ENCODE measurements at regions not wholly inside any gene's neighbourhood (a gene's known extent, or its start where the extent isn't known, plus 50 kb on each side); places are given as distances from the start of the nearest gene placed in this dataset.

DNA sequence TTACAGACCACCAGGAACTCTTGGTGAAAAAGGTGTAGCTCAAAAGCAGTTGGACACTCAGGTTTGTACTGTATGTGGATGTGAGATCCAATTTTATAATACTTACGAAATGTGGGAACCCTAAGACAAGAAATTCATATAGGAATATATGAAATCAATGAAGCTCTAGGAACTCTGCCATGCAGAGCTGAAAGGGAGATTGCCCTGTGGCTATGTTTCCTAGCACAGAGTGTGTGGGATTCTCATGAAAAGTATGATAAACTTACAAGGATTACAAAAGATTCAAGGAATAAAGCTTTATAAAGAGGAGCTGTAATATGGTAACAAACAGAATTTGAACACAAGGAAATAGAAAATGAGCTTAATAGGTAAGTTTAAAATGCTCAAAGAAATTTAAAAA, 205.7 kb upstream of the FAM83B start:
- DNase-seq (ENCODE audit: low read depth), result no peak

- DNase-seq (ENCODE audit: low read depth), result no peak
Observed at GRCh38 chr6:54646069-54646950, 200.3 kb upstream of the FAM83B start.

DNA sequence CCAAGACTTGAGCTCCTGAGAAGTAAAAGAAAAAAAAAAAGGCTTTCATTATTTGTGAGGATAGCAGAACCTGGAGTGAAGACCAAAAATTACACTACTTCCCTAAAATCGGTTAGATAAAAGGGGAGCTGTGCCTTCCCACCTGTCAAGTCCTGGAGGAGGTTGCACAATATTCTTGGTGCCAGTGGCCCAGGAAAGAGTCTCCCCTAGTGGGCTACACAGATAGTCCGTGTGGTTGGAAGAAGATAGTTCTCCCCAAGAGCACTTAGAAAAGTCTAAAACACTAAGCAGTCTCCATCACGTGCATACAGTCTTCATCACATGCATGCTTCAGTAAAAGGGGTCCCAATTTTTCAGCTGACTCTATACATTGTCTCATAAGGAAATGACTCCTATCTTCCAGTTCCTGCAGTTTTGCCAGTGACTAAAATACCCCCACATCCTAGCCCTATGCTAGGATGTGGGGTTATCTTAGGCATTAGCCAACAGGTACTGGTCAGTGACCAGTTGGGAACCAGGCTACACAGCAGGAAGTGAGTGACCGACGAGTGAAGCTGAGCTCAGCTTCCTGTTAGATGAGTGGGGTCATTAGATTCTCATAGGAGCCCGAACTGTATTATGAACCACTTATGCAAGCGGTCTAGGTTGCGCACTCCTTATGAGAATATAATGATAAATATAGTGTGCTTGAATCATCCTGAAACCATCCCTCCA, 199.5 kb upstream of the FAM83B start:
- no peak for DNase-seq (ENCODE audit: low read depth)

DNA sequence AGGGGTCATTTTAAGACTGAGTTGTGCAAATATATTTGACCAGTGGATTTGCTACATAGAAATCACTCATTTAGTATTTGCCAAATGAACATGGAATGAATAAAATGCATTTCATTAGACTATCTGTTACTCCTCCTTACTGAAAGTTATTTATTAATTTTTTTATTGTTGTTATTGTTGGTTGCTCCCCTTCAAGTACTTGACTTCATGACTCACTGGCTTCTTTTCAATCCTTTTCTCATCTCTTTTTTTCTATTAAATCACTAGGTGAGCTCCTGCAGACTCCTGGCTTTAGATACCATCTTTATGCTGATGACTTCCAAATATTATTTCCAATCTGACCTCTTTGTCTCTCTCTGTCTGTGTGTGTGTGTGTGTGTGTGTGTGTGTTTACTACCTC, 192.2 kb upstream of the FAM83B start:
- DNase-seq (ENCODE audit: low read depth), result no peak

- DNase-seq (ENCODE audit: low read depth), result no peak
Observed at GRCh38 chr6:54655162-54655561, 191.4 kb upstream of the FAM83B start.

DNA sequence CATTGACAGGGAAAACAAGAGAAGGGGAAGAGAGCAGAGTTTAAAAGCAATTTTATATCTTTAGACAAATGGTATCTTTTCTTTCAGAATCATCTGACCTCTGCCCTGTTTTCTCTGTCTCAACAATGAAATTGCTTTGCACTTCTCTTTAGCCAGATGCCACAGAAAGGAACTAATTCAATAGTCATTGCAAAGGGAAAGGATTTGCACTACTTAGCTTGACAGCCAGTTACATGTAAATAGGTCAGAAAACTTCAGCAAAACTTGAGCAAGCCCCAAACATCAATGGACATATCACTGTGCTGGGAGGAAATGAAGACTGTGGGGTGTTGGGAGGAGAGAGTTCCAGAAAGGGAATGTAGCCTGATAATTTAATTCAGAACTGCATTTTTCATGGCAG, 181.3 kb upstream of the FAM83B start:
- no peak for DNase-seq (ENCODE audit: low read depth)

GRCh38 chr6:54680531-54680930, 166.0 kb upstream of the FAM83B start:
- DNase-seq (ENCODE audit: low read depth), result no peak

- no peak for DNase-seq (ENCODE audit: low read depth)
Observed at GRCh38 chr6:54681267-54681666, 165.3 kb upstream of the FAM83B start.

DNA sequence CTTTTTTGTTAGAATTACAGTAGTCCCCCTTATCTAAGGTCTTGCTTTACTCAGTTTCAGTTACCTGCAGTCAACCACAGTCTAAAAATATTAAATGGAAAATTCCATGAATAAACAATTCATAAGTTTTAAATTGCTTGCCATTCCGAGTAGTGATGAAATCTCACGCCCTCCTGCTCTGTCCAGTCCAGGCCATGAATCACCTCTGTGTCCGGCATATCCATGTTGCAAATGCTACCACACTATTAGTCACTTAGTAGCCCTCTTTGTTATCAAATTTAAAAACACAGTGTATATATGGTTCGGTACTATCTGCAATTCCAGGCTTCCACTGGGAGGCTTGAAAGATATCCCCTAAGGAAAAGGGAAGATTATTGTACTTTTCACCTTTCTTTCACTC, 164.6 kb upstream of the FAM83B start:
- DNase-seq (ENCODE audit: low read depth), result peak; percentile 86

DNA sequence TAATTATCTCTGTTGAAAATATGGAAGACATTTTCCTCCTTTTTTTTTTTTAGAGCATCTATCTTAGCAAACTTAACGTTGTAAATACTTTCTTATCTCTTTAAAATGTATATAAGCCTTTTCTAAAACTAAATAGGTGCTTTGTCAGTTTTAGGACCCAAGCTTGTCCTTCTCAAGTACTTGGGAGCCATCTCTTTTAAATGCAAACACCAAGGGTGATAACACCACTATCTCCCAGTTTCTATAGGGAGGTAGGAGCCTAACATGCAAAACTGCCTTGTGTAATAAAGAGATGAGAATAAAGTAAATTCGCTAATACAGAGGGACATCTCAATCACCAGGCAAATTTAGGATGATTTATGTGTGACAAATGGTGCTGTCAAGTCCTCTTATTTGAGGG, 157.0 kb upstream of the FAM83B start:
- DNase-seq (ENCODE audit: low read depth), result no peak

- no peak for DNase-seq (ENCODE audit: low read depth)
Observed at GRCh38 chr6:54690596-54690995, 156.0 kb upstream of the FAM83B start.

- DNase-seq (ENCODE audit: low read depth), result no peak
Observed at GRCh38 chr6:54694928-54695532, 151.5 kb upstream of the FAM83B start.

DNA sequence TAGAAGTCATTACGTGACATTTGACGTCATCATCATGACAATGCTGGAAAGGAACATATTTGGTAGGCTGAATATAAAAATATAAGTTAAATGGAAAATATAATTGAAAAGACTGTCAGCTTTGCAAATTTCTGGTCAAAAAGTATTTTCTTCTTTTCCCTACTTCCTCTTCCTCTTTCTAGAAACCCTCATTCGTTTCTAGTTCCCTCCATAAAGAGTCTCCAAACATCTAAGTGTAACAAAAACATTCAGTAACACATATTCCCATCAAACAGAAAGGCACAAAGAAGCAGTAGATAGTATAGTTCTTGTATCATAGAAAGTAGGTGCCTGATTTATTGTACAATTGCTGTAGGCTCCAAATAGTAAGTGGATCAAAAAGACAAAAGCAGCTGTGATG, 150.8 kb upstream of the FAM83B start:
- DNase-seq (ENCODE audit: low read depth), result no peak

DNA sequence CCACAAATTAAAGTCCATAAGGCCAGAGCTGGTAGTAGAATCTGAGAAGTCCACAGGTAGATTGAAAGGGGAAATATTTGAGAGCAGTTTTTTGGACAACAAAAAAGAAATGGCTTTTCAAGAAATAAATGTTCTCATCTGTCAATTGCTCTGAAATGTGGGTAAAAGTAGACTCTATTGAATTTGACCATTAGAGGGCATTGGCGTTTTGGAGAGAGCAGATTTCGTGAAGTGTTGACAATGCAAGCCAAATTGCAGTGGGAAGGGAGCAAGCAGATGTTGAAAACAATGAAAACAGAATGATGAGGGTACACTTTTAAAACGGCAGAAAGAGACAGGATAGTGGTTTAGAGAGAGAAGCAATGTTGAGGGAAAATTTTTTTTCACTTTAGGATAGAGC, 149.1 kb upstream of the FAM83B start:
- peak; percentile 5 for DNase-seq (ENCODE audit: low read depth)

GRCh38 chr6:54698974-54699373, 147.6 kb upstream of the FAM83B start:
- no peak for DNase-seq (ENCODE audit: low read depth)

GRCh38 chr6:54700158-54700557, 146.4 kb upstream of the FAM83B start:
- DNase-seq (ENCODE audit: low read depth), result no peak

DNA sequence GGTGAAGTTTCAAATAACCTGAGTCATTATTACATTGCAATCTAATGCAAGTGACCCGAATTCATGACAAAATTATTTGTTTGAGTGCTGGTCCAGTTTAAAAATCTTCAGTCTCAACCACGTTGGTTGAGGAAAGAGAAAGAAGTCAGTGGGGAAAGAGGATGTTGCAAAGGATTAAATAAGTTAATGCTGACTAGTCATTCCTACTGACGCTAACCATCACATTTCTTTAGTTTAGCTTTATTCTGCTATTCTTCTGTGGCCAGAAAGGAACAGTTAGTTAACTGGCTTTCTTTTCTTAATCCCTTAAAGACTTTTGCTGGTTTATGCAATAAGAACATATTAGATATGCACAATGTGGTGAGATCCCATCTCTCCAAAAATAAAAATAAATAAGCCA, 143.8 kb upstream of the FAM83B start:
- DNase-seq (ENCODE audit: low read depth), result no peak

DNA sequence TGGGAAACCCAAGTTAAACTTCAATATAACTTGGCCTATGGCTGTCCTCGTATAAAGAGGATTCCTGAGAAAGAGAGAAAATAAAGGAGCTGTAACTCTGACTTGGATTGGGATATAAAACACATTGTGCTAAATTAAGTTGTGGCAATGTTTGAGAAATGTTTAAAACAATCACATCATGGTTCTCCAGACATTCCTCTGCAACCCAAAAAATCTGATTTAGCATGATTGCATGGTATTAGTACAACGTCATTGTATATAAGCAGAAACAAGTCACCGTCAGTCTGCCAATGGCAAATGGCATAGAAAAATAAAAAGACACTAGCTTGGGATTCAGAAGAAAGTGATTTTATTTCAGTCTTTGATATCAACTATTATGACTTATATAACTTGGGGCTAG, 140.2 kb upstream of the FAM83B start:
- no peak for DNase-seq (ENCODE audit: low read depth)

DNA sequence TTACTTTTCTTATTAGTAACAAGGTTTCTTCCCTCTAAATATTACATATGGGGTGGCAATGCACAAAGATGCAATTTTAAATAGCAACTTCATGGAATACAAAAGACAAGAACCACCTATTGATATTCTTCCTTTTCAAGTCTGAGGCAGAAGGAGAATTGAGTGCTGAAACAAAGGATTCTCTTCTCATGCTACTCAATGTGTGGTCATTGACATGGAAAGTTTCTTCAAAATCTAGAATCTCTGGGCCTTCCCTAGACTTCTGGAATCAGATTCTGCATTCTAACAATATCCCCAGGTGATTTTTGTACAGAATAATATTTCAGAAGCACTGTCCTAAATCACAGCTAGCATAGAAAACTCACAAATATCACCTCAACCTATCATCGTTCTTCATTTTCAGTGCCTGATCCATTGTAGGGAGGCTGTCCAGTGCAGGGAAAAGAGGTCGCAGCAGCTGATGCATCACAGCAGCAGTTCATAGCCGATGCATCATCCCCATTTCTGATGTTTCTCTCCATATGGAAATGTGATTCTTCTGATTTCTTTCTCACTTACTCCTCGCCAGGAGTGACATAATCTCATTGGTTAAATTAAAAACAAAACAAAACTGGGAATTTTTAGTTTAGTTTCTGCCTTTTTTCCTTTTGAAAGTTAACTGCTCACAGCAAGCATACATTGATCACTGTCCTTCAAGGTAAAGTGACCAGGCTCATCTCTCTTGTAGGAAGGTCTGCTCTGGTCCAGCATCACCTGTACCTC, 139.5 kb upstream of the FAM83B start:
- DNase-seq (ENCODE audit: low read depth), result no peak

DNA sequence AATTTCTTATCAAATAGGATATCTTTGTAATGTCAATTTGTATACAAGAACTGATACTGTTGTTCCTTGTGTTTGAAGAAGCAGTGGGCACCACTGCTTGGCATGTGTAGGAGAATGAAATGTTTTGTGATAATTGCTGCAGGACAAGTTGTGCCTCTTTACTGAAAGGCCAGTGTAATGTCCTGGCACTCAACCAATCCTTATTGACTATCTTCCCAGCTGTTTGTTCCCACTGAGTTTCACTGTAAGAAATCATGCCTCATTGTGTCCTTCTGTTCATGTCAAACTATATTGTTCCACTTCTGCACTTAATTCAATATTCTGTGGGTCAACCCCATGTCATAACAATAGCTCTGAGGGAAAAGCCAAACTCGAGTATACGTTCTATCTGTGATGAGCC, 136.1 kb upstream of the FAM83B start:
- no peak for DNase-seq (ENCODE audit: low read depth)

GRCh38 chr6:54716010-54716409, 130.6 kb upstream of the FAM83B start:
- no peak for DNase-seq (ENCODE audit: low read depth)

DNA sequence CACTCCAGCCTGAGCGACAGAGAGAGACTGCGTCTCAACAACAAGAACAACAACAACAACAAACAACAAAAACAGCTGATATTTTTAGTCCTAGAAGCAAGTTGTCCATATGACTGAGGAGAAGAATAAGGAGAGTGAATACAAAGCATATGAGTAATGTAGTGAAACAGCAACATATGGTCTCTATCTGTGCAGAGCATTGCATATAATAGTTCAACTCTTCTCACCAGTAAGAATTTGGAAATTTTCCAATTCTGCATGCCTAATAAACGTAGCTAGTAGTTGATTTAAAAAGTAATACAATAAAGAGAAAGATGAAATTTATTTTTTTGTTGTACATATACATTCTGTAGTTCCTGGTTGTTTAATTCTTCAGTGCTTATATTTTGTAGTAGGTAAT, 129.7 kb upstream of the FAM83B start:
- no peak for DNase-seq (ENCODE audit: low read depth)
